ENCODE measurements at regions not wholly inside any gene's neighbourhood (a gene's known extent, or its start where the extent isn't known, plus 50 kb on each side); places are given as distances from the start of the nearest gene placed in this dataset.

DNA sequence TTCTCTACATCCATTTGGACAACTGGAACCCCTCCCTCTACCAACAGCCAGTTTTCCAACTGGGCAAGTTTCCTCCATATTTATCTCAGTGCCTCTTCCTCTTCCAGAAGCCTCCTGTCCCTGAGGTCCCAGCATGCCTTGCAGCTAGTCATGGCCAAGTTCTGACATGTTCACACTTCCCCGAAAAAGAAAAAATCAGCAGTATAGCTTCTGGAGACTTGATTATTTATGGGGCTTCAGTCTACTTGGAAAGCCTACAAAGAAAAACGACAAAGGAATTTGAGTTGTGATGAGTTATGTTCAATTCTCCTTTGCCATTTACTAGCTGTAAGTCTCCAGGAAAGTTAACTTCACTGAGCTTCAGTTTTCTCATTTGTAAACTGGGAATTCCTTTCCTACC, 406.5 kb downstream of the MAFB start:
- WGBS, result 16% methylated on average over 2 of the region's 2 CpGs
- peaks cover 85% of the 10 kb centered on the region for H3K4me1 ChIP-seq
- H3K4me3 ChIP-seq, result no peak overlapping the region
- H3K36me3 ChIP-seq, result no peaks in the 10 kb centered on the region
- no peaks in the 10 kb centered on the region for H3K27me3 ChIP-seq
- no peak for TF ChIP-seq POLR2AphosphoS5 (IDR thresholded peaks at IDR 0.05)
- H3K27ac ChIP-seq, result no peak overlapping the region
- H3K9me3 ChIP-seq, result no peaks in the 10 kb centered on the region
- DNase-seq (ENCODE audit: low spot score in 2 of 2), result no peak

DNA sequence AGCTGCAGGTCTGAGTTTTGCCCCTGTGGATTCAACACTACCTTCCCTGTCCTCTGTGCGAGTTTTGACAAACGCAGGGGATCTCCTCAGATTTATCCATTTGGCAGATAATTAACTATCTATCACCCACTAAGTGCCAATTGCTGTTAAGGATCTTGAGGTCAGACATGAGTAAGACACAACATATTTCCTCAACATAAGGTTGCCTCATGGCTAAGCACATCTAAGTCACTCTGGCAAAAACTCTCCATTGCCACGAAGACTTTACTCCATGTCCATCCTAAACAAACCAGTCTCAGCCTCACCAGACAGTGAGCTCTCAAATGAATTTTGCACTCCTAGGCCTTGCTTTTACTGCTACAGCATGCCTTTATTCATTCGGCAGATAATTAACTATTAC, 408.4 kb downstream of the MAFB start:
- Histone ChIP-seq H3K36me3 (no peaks in the 10 kb centered on the region), H3K4me3 (no peak overlapping the region), H3K27me3 (no peaks in the 10 kb centered on the region), H3K27ac (no peak overlapping the region), H3K4me1 (peaks cover 81% of the 10 kb centered on the region), H3K9me3 (no peaks in the 10 kb centered on the region)
- TF ChIP-seq EP300 (IDR thresholded peaks at IDR 0.05), result no peak
- no peak for TF ChIP-seq POLR2A (IDR thresholded peaks at IDR 0.05)
- no peak for TF ChIP-seq POLR2AphosphoS5 (IDR thresholded peaks at IDR 0.05)
- TF ChIP-seq, protein P1, sequence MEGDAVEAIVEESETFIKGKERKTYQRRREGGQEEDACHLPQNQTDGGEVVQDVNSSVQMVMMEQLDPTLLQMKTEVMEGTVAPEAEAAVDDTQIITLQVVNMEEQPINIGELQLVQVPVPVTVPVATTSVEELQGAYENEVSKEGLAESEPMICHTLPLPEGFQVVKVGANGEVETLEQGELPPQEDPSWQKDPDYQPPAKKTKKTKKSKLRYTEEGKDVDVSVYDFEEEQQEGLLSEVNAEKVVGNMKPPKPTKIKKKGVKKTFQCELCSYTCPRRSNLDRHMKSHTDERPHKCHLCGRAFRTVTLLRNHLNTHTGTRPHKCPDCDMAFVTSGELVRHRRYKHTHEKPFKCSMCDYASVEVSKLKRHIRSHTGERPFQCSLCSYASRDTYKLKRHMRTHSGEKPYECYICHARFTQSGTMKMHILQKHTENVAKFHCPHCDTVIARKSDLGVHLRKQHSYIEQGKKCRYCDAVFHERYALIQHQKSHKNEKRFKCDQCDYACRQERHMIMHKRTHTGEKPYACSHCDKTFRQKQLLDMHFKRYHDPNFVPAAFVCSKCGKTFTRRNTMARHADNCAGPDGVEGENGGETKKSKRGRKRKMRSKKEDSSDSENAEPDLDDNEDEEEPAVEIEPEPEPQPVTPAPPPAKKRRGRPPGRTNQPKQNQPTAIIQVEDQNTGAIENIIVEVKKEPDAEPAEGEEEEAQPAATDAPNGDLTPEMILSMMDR (IDR thresholded peaks at IDR 0.05), result no peak
- 90% methylated on average over 4 of the region's 4 CpGs for WGBS
- DNase-seq (ENCODE audit: low spot score in 2 of 2), result no peak

DNA sequence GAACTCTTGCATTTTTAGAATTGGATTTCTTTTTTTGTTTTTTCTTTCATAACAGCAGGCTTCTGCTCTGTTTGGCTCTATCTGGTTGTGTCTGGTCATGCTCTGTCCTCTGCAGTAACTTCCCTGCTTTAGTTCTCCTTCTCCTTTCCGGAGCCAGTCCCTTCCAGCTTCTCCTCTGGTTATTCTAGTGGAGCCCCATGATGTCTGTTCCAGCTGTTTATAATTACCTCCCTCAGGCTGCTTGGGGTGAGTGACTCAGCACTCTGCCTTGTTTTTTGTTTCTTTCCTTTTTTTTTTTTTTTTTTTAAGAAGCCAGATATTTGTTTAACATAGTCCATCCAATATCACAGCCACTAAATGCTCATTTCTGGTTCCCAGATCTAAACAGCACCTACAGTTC, 409.6 kb downstream of the MAFB start:
- Histone ChIP-seq H3K4me3 (no peak overlapping the region), H3K9me3 (no peaks in the 10 kb centered on the region), H3K36me3 (no peaks in the 10 kb centered on the region), H3K4me1 (peaks cover 72% of the 10 kb centered on the region), H3K27ac (peak overlapping the region; percentile 55), H3K27me3 (no peaks in the 10 kb centered on the region)
- DNase-seq (ENCODE audit: low spot score in 2 of 2), result no peak
- TF ChIP-seq POLR2A (IDR thresholded peaks at IDR 0.05), result no peak
- TF ChIP-seq, protein P1 (IDR thresholded peaks at IDR 0.05), result no peak
- no peak for TF ChIP-seq POLR2AphosphoS5 (IDR thresholded peaks at IDR 0.05)
- TF ChIP-seq EP300 (IDR thresholded peaks at IDR 0.05), result no peak
- WGBS, result 13% methylated on average over 1 of the region's 1 CpG

DNA sequence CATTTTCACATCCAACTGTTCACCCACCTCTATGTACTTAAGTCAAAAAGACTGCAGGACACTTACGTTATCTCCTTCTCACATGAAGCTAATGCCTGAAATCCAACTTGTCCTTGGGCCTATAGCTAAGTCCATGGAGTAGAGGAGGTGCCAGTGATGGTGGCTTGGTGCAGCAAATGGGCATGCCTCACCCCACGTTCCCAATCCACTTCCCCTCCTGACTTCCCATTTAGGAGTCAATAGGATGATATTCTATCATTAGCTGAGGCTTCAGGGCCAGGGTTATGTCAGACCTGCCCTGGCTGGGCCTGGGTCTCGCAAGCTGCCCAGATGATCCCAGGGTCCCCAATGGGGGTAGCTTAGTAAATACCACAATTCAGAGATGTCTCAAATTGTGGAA, 410.4 kb downstream of the MAFB start:
- H3K36me3 ChIP-seq, result no peaks in the 10 kb centered on the region
- no peak overlapping the region for H3K4me3 ChIP-seq
- H3K4me1 ChIP-seq, result peaks cover 66% of the 10 kb centered on the region
- DNase-seq (ENCODE audit: low spot score in 2 of 2), result no peak
- peak overlapping the region; percentile 8 for H3K27ac ChIP-seq
- TF ChIP-seq POLR2AphosphoS5 (IDR thresholded peaks at IDR 0.05), result no peak
- TF ChIP-seq EP300 (IDR thresholded peaks at IDR 0.05), result no peak
- no peak for TF ChIP-seq POLR2A (IDR thresholded peaks at IDR 0.05)
- TF ChIP-seq, protein P1 (IDR thresholded peaks at IDR 0.05), result no peak
- H3K9me3 ChIP-seq, result no peaks in the 10 kb centered on the region
- 93% methylated on average over 3 of the region's 3 CpGs for WGBS
- H3K27me3 ChIP-seq, result no peaks in the 10 kb centered on the region

DNA sequence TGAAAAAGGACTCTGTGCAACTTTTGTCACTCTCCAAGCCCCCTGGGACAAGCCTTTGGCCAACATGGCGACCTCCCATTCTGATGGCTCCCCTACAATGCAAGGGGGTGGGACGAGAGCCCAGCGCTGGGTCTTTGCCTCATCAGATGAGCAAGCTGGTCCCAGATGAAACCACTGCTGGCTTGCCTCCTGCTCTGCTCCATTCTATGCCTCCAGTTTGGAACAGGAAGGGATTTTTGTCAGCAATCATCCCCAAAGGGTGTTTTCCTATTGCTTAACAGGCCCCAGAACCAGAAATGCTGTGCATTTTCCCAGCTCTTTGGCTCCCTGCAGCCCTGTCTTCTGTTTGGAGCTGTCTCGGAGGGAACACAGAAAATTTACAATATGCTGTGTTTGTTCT, 412.7 kb downstream of the MAFB start:
- TF ChIP-seq POLR2AphosphoS5 (IDR thresholded peaks at IDR 0.05), result no peak
- TF ChIP-seq, protein P1 (IDR thresholded peaks at IDR 0.05), result no peak
- TF ChIP-seq POLR2A (IDR thresholded peaks at IDR 0.05), result no peak
- no peak for TF ChIP-seq EP300 (IDR thresholded peaks at IDR 0.05)
- Histone ChIP-seq H3K4me3 (no peak overlapping the region), H3K27me3 (no peaks in the 10 kb centered on the region), H3K9me3 (no peaks in the 10 kb centered on the region), H3K4me1 (peaks cover 48% of the 10 kb centered on the region), H3K27ac (peak overlapping the region; percentile 20), H3K36me3 (no peaks in the 10 kb centered on the region)
- WGBS, result 54% methylated on average over 4 of the region's 4 CpGs
- peak in 1 of 2 donors; percentile 75 for DNase-seq (ENCODE audit: low spot score in 2 of 2)

DNA sequence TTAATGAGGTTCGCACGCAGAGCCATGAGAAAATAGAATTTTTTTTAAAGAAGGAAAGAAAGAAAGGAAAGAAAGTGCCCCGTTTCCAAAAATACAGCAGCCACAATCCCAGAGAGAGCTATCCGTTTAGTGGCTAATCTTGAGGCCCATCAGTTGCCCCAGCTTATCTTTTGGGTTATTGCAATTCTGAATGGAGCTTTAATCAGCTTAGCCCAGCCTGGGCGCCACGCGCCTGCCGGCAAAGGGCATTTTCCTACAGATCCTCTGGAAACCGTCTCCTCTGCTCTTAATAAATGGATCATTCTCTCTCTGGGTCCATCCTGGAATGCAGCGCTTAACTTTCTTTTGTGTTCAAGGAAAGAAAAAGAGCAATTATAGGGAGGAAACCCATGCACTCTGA, 413.3 kb downstream of the MAFB start:
- Histone ChIP-seq H3K9me3 (no peaks in the 10 kb centered on the region), H3K36me3 (no peaks in the 10 kb centered on the region), H3K4me3 (no peak overlapping the region), H3K27me3 (no peaks in the 10 kb centered on the region), H3K4me1 (peaks cover 47% of the 10 kb centered on the region), H3K27ac (peak overlapping the region; percentile 20)
- no peak for DNase-seq (ENCODE audit: low spot score in 2 of 2)
- TF ChIP-seq POLR2A (IDR thresholded peaks at IDR 0.05), result no peak
- TF ChIP-seq POLR2AphosphoS5 (IDR thresholded peaks at IDR 0.05), result no peak
- 72% methylated on average over 10 of the region's 10 CpGs for WGBS
